ENCODE measurements at regions not wholly inside any gene's neighbourhood (a gene's known extent, or its start where the extent isn't known, plus 50 kb on each side); places are given as distances from the start of the nearest gene placed in this dataset.

- Histone ChIP-seq H3K27ac (ENCODE audit: low read depth, low read length) (no peak overlapping the region), H3K9me3 (ENCODE audit: insufficient read depth, low read length) (no peaks in the 10 kb centered on the region), H3F3A (ENCODE audit: insufficient read depth) (no peaks in the 10 kb centered on the region), H3K9me2 (replicated peaks; ENCODE audit: insufficient read depth, low read length) (no peaks in the 10 kb centered on the region), H4K20me1 (ENCODE audit: low read depth, low read length) (no peaks in the 10 kb centered on the region), H3K4me2 (ENCODE audit: low read depth, low read length, poor library complexity, severe bottlenecking) (no peak overlapping the region), H2AFZ (ENCODE audit: low read depth, low read length, severe bottlenecking) (no peak overlapping the region), H3K27me3 (ENCODE audit: low read length) (no peaks in the 10 kb centered on the region), H3K79me2 (ENCODE audit: insufficient read depth, low read length) (no peaks in the 10 kb centered on the region), H3K36me3 (ENCODE audit: low read length) (no peaks in the 10 kb centered on the region), H3K9ac (ENCODE audit: low read length) (no peak overlapping the region), H3K4me3 (ENCODE audit: insufficient read depth, low read length, poor library complexity, severe bottlenecking) (no peak overlapping the region)
- TF ChIP-seq EZH2phosphoT487 (conservative IDR thresholded peaks at IDR 0.05; ENCODE audit: low read length) = no peak
Measured at GRCh38 chr12:125685915-125686314, 620.7 kb downstream of the AACS start.

GRCh38 chr12:125687403-125687802 is 622.2 kb downstream of the AACS start:
- no peak overlapping the region for H2AFZ ChIP-seq (ENCODE audit: low read depth, low read length, severe bottlenecking)
- no peaks in the 10 kb centered on the region for H3K79me2 ChIP-seq (ENCODE audit: insufficient read depth, low read length)

GRCh38 chr12:125687820-125688219 is 622.6 kb downstream of the AACS start:
- H3K27me3 ChIP-seq (ENCODE audit: low read length) = no peaks in the 10 kb centered on the region
- no peaks in the 10 kb centered on the region for H3K36me3 ChIP-seq (ENCODE audit: low read length)
- TF ChIP-seq EZH2phosphoT487 (conservative IDR thresholded peaks at IDR 0.05; ENCODE audit: low read length) (no peak), CTCF (IDR thresholded peaks at IDR 0.05; ENCODE audit: insufficient read depth, low read length, poor library complexity, severe bottlenecking) (no peak)

More at GRCh38 chr12:125687403-125687802, 622.2 kb downstream of the AACS start:
- no peaks in the 10 kb centered on the region for H3F3A ChIP-seq (ENCODE audit: insufficient read depth)
- no peak overlapping the region for H3K9ac ChIP-seq (ENCODE audit: low read length)
- no peaks in the 10 kb centered on the region for H3K36me3 ChIP-seq (ENCODE audit: low read length)
- H3K9me3 ChIP-seq (ENCODE audit: insufficient read depth, low read length) = no peaks in the 10 kb centered on the region
- no peaks in the 10 kb centered on the region for H4K20me1 ChIP-seq (ENCODE audit: low read depth, low read length)
- H3K27ac ChIP-seq (ENCODE audit: low read depth, low read length) = no peak overlapping the region
- no peaks in the 10 kb centered on the region for H3K27me3 ChIP-seq (ENCODE audit: low read length)
- TF ChIP-seq CTCF (IDR thresholded peaks at IDR 0.05; ENCODE audit: insufficient read depth, low read length, poor library complexity, severe bottlenecking) (no peak), EZH2phosphoT487 (conservative IDR thresholded peaks at IDR 0.05; ENCODE audit: low read length) (no peak)
- no peaks in the 10 kb centered on the region for H3K9me2 ChIP-seq (replicated peaks; ENCODE audit: insufficient read depth, low read length)
- no peak overlapping the region for H3K4me3 ChIP-seq (ENCODE audit: insufficient read depth, low read length, poor library complexity, severe bottlenecking)
- H3K4me2 ChIP-seq (ENCODE audit: low read depth, low read length, poor library complexity, severe bottlenecking) = no peak overlapping the region

GRCh38 chr12:125688223-125688622 is 623.0 kb downstream of the AACS start:
- H3K9me3 ChIP-seq (ENCODE audit: insufficient read depth, low read length) = no peaks in the 10 kb centered on the region

More at GRCh38 chr12:125687820-125688219, 622.6 kb downstream of the AACS start:
- Histone ChIP-seq H3K9me2 (replicated peaks; ENCODE audit: insufficient read depth, low read length) (no peaks in the 10 kb centered on the region), H3F3A (ENCODE audit: insufficient read depth) (no peaks in the 10 kb centered on the region), H3K4me2 (ENCODE audit: low read depth, low read length, poor library complexity, severe bottlenecking) (no peak overlapping the region), H3K9ac (ENCODE audit: low read length) (no peak overlapping the region), H4K20me1 (ENCODE audit: low read depth, low read length) (no peaks in the 10 kb centered on the region), H3K9me3 (ENCODE audit: insufficient read depth, low read length) (no peaks in the 10 kb centered on the region), H3K4me3 (ENCODE audit: insufficient read depth, low read length, poor library complexity, severe bottlenecking) (no peak overlapping the region), H2AFZ (ENCODE audit: low read depth, low read length, severe bottlenecking) (no peak overlapping the region), H3K27ac (ENCODE audit: low read depth, low read length) (no peak overlapping the region), H3K79me2 (ENCODE audit: insufficient read depth, low read length) (no peaks in the 10 kb centered on the region)

More at GRCh38 chr12:125688223-125688622, 623.0 kb downstream of the AACS start:
- Histone ChIP-seq H3K27me3 (ENCODE audit: low read length) (no peaks in the 10 kb centered on the region), H3K27ac (ENCODE audit: low read depth, low read length) (no peak overlapping the region), H2AFZ (ENCODE audit: low read depth, low read length, severe bottlenecking) (no peak overlapping the region), H3K9ac (ENCODE audit: low read length) (no peak overlapping the region), H3F3A (ENCODE audit: insufficient read depth) (no peaks in the 10 kb centered on the region), H3K4me2 (ENCODE audit: low read depth, low read length, poor library complexity, severe bottlenecking) (no peak overlapping the region), H3K79me2 (ENCODE audit: insufficient read depth, low read length) (no peaks in the 10 kb centered on the region), H3K36me3 (ENCODE audit: low read length) (no peaks in the 10 kb centered on the region), H4K20me1 (ENCODE audit: low read depth, low read length) (no peaks in the 10 kb centered on the region), H3K4me3 (ENCODE audit: insufficient read depth, low read length, poor library complexity, severe bottlenecking) (no peak overlapping the region), H3K9me2 (replicated peaks; ENCODE audit: insufficient read depth, low read length) (no peaks in the 10 kb centered on the region)
- no peak for TF ChIP-seq CTCF (IDR thresholded peaks at IDR 0.05; ENCODE audit: insufficient read depth, low read length, poor library complexity, severe bottlenecking)
- TF ChIP-seq EZH2phosphoT487 (conservative IDR thresholded peaks at IDR 0.05; ENCODE audit: low read length) = no peak
